Karpas-422 (cell line): ENCODE measurements at regions not wholly inside any gene's neighbourhood (a gene's known extent, or its start where the extent isn't known, plus 50 kb on each side); places are given as distances from the start of the nearest gene placed in this dataset.

Experiments
- DNase-seq: peaks from one replicate; pipeline ENCODE4 v3.0.0-alpha.2; 2015
- H2AFZ ChIP-seq: fragments of 200-600 bp; sonication (generic); 2 replicates; pipeline ENCODE4 v1.6.1; 2014; ENCODE audit warnings: antibody characterized with exemption, low read length, mixed read lengths
- H3K27ac ChIP-seq: fragments of 200-600 bp; sonication (generic); 2 replicates; pipeline ENCODE4 v1.5.1; 2014; ENCODE audit warnings: mild to moderate bottlenecking, low read length, moderate library complexity
- H3K27me3 ChIP-seq: fragments of 200-600 bp; sonication (generic); 2 replicates; pipeline ENCODE4 v1.6.1; 2014; ENCODE audit warnings: low read length, mixed read lengths
- H3K36me3 ChIP-seq: fragments of 200-600 bp; sonication (generic); 2 replicates; pipeline ENCODE4 v1.6.1; 2014; ENCODE audit warnings: low read length, mixed read lengths; ENCODE audit not compliant: insufficient read depth
- H3K4me1 ChIP-seq: fragments of 200-600 bp; sonication (generic); 2 replicates; pipeline ENCODE4 v1.6.1; 2014; ENCODE audit warnings: mild to moderate bottlenecking, low read length, mixed read lengths
- H3K4me2 ChIP-seq: fragments of 200-600 bp; sonication (generic); 2 replicates; pipeline ENCODE4 v1.6.1; 2014; ENCODE audit warnings: low read length, low read depth, mild to moderate bottlenecking; ENCODE audit not compliant: poor library complexity, severe bottlenecking
- H3K4me3 ChIP-seq: fragments of 200-600 bp; sonication (generic); 2 replicates; pipeline ENCODE4 v1.5.1; 2014; ENCODE audit warnings: mild to moderate bottlenecking, antibody characterized with exemption, low read length, mixed read lengths
- H3K79me2 ChIP-seq: fragments of 200-600 bp; sonication (generic); 2 replicates; pipeline ENCODE4 v1.6.1; 2014; ENCODE audit warnings: mild to moderate bottlenecking, low read length, mixed read lengths
- H3K9ac ChIP-seq: fragments of 200-600 bp; sonication (generic); 2 replicates; pipeline ENCODE4 v1.6.0; 2014; ENCODE audit warnings: low read length
- H3K9me2 ChIP-seq: fragments of 200-600 bp; sonication (generic), shearing (Covaris generic); replicated peaks from 2 replicates; pipeline ENCODE4 v1.6.0; 2014; ENCODE audit warnings: mild to moderate bottlenecking, low read length, moderate library complexity; ENCODE audit not compliant: insufficient read depth
- H3K9me3 ChIP-seq: fragments of 300-700, 200-600 bp; sonication (generic); 2 replicates; pipeline ENCODE4 v1.6.1; 2014; ENCODE audit warnings: low read length, mixed read lengths
- H4K20me1 ChIP-seq: fragments of 200-600 bp; sonication (generic); 2 replicates; pipeline ENCODE4 v1.6.1; 2014; ENCODE audit warnings: mild to moderate bottlenecking, antibody characterized with exemption, low read length, low read depth; ENCODE audit not compliant: insufficient read depth

- no peaks in the 10 kb centered on the region for H4K20me1 ChIP-seq
- H3K4me1 ChIP-seq, result peaks cover 21% of the 10 kb centered on the region
- no peaks in the 10 kb centered on the region for H3K9me2 ChIP-seq
- H2AFZ ChIP-seq, result peak overlapping the region; percentile 71
- H3K9me3 ChIP-seq, result no peaks in the 10 kb centered on the region
- H3K36me3 ChIP-seq, result no peaks in the 10 kb centered on the region
- H3K4me2 ChIP-seq, result peak overlapping the region; percentile 47
- H3K27me3 ChIP-seq, result no peaks in the 10 kb centered on the region
- no peak overlapping the region for H3K4me3 ChIP-seq
- DNase-seq, result no peak
- peak overlapping the region; percentile 62 for H3K27ac ChIP-seq
- no peak overlapping the region; the same call in 1 of the 2 replicates for H3K9ac ChIP-seq
- no peaks in the 10 kb centered on the region for H3K79me2 ChIP-seq
These were observed 207.3 kb downstream of the SLC7A11 start for GRCh38 chr4:138034871-138035270.

- Histone ChIP-seq H4K20me1 (no peaks in the 10 kb centered on the region), H3K27me3 (no peaks in the 10 kb centered on the region), H3K9me3 (no peaks in the 10 kb centered on the region), H2AFZ (no peak overlapping the region), H3K79me2 (no peaks in the 10 kb centered on the region), H3K4me3 (no peak overlapping the region), H3K36me3 (no peaks in the 10 kb centered on the region), H3K9ac (no peak overlapping the region), H3K9me2 (no peaks in the 10 kb centered on the region), H3K4me1 (peaks cover 17% of the 10 kb centered on the region), H3K4me2 (no peak overlapping the region), H3K27ac (no peak overlapping the region)
- DNase-seq, result no peak
These were observed 209.9 kb downstream of the SLC7A11 start for GRCh38 chr4:138032222-138032621.

GRCh38 chr4:138030375-138030774 lies 211.8 kb downstream of the SLC7A11 start:
- Histone ChIP-seq H2AFZ (no peak overlapping the region), H3K9me2 (no peaks in the 10 kb centered on the region), H3K27ac (no peak overlapping the region), H3K79me2 (no peaks in the 10 kb centered on the region), H4K20me1 (no peaks in the 10 kb centered on the region), H3K4me3 (no peak overlapping the region), H3K4me1 (peaks cover 9% of the 10 kb centered on the region), H3K27me3 (no peaks in the 10 kb centered on the region), H3K9me3 (no peaks in the 10 kb centered on the region), H3K36me3 (no peaks in the 10 kb centered on the region), H3K4me2 (no peak overlapping the region), H3K9ac (no peak overlapping the region)
- DNase-seq, result no peak

GRCh38 chr4:138028923-138029322 lies 213.2 kb downstream of the SLC7A11 start:
- Histone ChIP-seq H3K79me2 (no peaks in the 10 kb centered on the region), H3K4me3 (no peak overlapping the region), H3K9me3 (no peaks in the 10 kb centered on the region), H4K20me1 (no peaks in the 10 kb centered on the region), H3K27ac (no peak overlapping the region), H3K9me2 (no peaks in the 10 kb centered on the region), H3K4me2 (no peak overlapping the region), H3K36me3 (no peaks in the 10 kb centered on the region), H3K27me3 (no peaks in the 10 kb centered on the region), H3K4me1 (no peaks in the 10 kb centered on the region), H2AFZ (no peak overlapping the region), H3K9ac (no peak overlapping the region)
- no peak for DNase-seq

GRCh38 chr4:138021139-138021830 lies 220.9 kb downstream of the SLC7A11 start:
- Histone ChIP-seq H4K20me1 (no peaks in the 10 kb centered on the region), H3K4me3 (no peak overlapping the region), H3K36me3 (no peaks in the 10 kb centered on the region), H3K27ac (no peak overlapping the region), H3K9ac (no peak overlapping the region), H3K4me2 (no peak overlapping the region), H3K27me3 (no peaks in the 10 kb centered on the region), H3K9me2 (no peaks in the 10 kb centered on the region), H3K79me2 (no peaks in the 10 kb centered on the region), H3K9me3 (no peaks in the 10 kb centered on the region), H3K4me1 (no peaks in the 10 kb centered on the region), H2AFZ (no peak overlapping the region)
- no peak for DNase-seq

- no peak overlapping the region for H3K27ac ChIP-seq
- no peaks in the 10 kb centered on the region for H3K9me3 ChIP-seq
- no peak overlapping the region for H3K4me2 ChIP-seq
- no peaks in the 10 kb centered on the region for H3K79me2 ChIP-seq
- no peaks in the 10 kb centered on the region for H3K4me1 ChIP-seq
- DNase-seq, result no peak
- H4K20me1 ChIP-seq, result no peaks in the 10 kb centered on the region
- no peak overlapping the region for H2AFZ ChIP-seq
- no peak overlapping the region for H3K9ac ChIP-seq
- no peaks in the 10 kb centered on the region for H3K36me3 ChIP-seq
- H3K9me2 ChIP-seq, result no peaks in the 10 kb centered on the region
- no peak overlapping the region for H3K4me3 ChIP-seq
- H3K27me3 ChIP-seq, result no peaks in the 10 kb centered on the region
These were observed 227.4 kb downstream of the SLC7A11 start for GRCh38 chr4:138014590-138015288.

GRCh38 chr4:138013625-138014024 lies 228.5 kb downstream of the SLC7A11 start:
- Histone ChIP-seq H3K9me3 (no peaks in the 10 kb centered on the region), H3K4me3 (no peak overlapping the region), H3K27ac (no peak overlapping the region), H3K9ac (no peak overlapping the region), H3K4me1 (no peaks in the 10 kb centered on the region), H4K20me1 (no peaks in the 10 kb centered on the region), H3K9me2 (no peaks in the 10 kb centered on the region), H3K36me3 (no peaks in the 10 kb centered on the region), H3K27me3 (no peaks in the 10 kb centered on the region), H2AFZ (no peak overlapping the region), H3K79me2 (no peaks in the 10 kb centered on the region), H3K4me2 (no peak overlapping the region)
- DNase-seq, result no peak

- Histone ChIP-seq H3K9me2 (no peaks in the 10 kb centered on the region), H4K20me1 (no peaks in the 10 kb centered on the region), H3K9ac (no peak overlapping the region), H2AFZ (no peak overlapping the region), H3K27ac (no peak overlapping the region), H3K9me3 (no peaks in the 10 kb centered on the region), H3K36me3 (no peaks in the 10 kb centered on the region), H3K79me2 (no peaks in the 10 kb centered on the region), H3K4me2 (no peak overlapping the region), H3K27me3 (no peaks in the 10 kb centered on the region), H3K4me1 (no peaks in the 10 kb centered on the region), H3K4me3 (no peak overlapping the region)
- no peak for DNase-seq
These were observed 231.5 kb downstream of the SLC7A11 start for GRCh38 chr4:138010639-138011038.
